GM19468 (cell line): ENCODE measurements at regions not wholly inside any gene's neighbourhood (a gene's known extent, or its start where the extent isn't known, plus 50 kb on each side); places are given as distances from the start of the nearest gene placed in this dataset.

ENCODE experiments used
- ATAC-seq: cut with Tn5 transposase; IDR thresholded peaks from one replicate; pipeline ENCODE4 v1.9.1; 2021; ENCODE audit warnings: mild to moderate bottlenecking, moderate library complexity, moderate number of reproducible peaks; ENCODE audit not compliant: unreplicated experiment; ENCODE audit errors: extremely low read depth

DNA sequence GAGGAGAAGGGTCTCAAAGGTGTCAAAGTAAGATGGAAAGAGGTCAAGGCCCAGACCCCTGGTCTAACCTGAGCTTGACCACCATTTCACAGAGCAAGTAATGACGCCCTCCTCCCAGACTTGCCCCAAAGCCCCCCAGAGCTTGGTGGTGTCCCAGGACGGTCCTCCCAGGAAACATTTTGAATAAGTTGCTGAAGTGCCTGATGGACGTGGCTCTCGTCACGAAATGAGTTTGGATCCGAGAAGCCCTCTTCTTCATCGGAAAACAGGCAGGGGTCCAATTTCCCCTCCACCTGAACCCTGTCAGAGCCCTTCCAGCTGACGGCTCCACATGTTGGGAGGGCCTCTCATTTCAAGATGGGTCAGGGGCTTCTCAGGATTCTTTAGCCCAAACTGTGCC is 54.5 kb upstream of the TPM4 start:
- no peak for ATAC-seq

DNA sequence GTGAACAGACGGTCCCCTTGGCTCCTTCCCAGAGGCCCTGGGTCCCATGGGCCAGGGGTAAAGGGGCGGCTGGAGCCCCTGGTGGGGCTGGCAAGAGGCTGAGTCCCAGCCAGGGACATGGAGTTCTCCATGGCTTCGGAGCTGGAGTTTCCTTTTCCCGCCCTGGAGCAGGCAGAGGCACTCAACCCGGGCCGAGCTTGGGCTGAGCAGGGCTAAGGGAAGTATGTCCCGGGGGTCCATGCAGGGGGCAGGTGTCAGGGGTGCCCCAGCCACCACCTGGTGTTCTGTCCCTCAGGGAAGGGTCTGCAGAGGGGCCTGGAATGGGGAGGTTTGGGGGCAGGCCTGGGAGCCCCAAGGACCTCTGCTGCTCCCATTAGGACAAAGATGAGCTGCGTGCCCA is 54.0 kb upstream of the TPM4 start:
- no peak for ATAC-seq

GRCh38 chr19:16022681-16023080 is 53.6 kb upstream of the TPM4 start:
- ATAC-seq, result no peak

DNA sequence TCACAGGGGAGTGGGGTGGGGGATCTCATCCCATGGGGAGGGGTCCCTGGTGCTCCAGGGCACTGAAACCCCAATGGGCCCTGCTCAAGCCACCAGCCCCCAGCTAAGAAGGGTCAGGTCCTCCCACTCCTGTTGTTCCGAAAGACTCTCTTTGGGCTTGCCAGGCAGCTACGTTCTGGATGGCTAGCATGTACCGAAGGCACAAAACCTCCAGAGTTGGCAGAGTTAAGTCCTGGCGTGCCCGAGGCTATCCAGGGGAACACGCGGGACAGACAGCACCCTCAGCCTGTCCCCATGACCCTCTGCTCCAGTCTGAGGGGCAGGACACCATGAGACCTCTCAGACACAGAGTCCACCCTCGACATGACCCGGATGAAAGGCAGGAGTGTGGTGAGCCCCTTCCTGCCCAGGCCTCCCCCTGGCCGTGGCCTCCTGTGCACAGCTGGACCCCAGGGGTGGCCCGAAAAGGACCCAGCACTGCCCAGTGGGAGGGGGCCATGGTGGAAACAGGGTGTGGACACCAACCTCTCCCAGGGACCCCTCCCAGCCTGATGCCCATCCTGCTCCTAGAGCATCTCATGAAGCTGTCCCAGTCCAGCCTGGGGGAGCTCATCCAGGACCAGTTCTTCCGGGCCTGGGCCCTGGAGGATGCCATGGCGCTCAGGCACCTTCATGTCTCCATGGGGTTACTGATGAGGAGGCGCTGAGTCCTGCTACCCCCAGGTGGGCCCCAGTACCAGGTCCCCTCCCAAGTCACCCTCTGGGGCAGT is 53.0 kb upstream of the TPM4 start:
- ATAC-seq, result no peak

- ATAC-seq, result no peak
Measured at GRCh38 chr19:16024266-16025107, 51.8 kb upstream of the TPM4 start.

GRCh38 chr19:16025108-16026101 is 50.9 kb upstream of the TPM4 start:
- no peak for ATAC-seq

- no peak for ATAC-seq
Measured at GRCh38 chr19:16026131-16026530, 50.2 kb upstream of the TPM4 start.
